SK-N-SH (cell line): ENCODE measurements at regions not wholly inside any gene's neighbourhood (a gene's known extent, or its start where the extent isn't known, plus 50 kb on each side); places are given as distances from the start of the nearest gene placed in this dataset.

Source experiments
- CHD2 ChIP-seq: fragments of 150-350 bp; IDR thresholded peaks from 2 replicates; pipeline ENCODE4 v1.6.1; 2018; ENCODE audit warnings: low read length; ENCODE audit not compliant: partially characterized antibody
- EZH2phosphoT487 ChIP-seq: fragments of 200-600 bp; sonication (generic); IDR thresholded peaks from 2 replicates; pipeline ENCODE4 v1.6.1; 2017; ENCODE audit warnings: low read depth, mixed run types, mild to moderate bottlenecking, antibody characterized with exemption, moderate library complexity, borderline replicate concordance
- MEF2A ChIP-seq: IDR thresholded peaks from 2 replicates; pipeline ENCODE4 v1.4.0; 2012; ENCODE audit warnings: low read depth, borderline replicate concordance
- POLR2AphosphoS5 ChIP-seq: IDR thresholded peaks from 2 replicates; pipeline ENCODE4 v1.6.1; 2012; ENCODE audit warnings: low read depth, low read length
- RCOR1 ChIP-seq: fragments of 150-350 bp; IDR thresholded peaks from 2 replicates; pipeline ENCODE4 v1.6.1; 2017; ENCODE audit warnings: antibody characterized with exemption, low read length
- SIN3A ChIP-seq: IDR thresholded peaks from 2 replicates; pipeline ENCODE4 v1.6.1; 2012; ENCODE audit warnings: low read depth, mild to moderate bottlenecking, low read length, moderate library complexity, borderline replicate concordance
- TF ChIP-seq, protein P1 (sequence below): IDR thresholded peaks from 2 replicates; pipeline ENCODE4 v1.4.0; 2012; ENCODE audit warnings: low read depth, borderline replicate concordance
- TF ChIP-seq, protein P2 (sequence below): fragments of 200-600 bp; sonication (generic); IDR thresholded peaks from 2 replicates; pipeline ENCODE4 v1.6.1; 2017; ENCODE audit warnings: antibody characterized with exemption, mild to moderate bottlenecking, moderate library complexity
- TF ChIP-seq, protein P3 (sequence below): IDR thresholded peaks from 2 replicates; pipeline ENCODE4 v1.6.1; 2012; ENCODE audit warnings: mild to moderate bottlenecking, low read depth, low read length, moderate library complexity

GRCh38 chr5:5658889-5659465 is 236.5 kb downstream of the ICE1 start:
- TF ChIP-seq, protein P1, sequence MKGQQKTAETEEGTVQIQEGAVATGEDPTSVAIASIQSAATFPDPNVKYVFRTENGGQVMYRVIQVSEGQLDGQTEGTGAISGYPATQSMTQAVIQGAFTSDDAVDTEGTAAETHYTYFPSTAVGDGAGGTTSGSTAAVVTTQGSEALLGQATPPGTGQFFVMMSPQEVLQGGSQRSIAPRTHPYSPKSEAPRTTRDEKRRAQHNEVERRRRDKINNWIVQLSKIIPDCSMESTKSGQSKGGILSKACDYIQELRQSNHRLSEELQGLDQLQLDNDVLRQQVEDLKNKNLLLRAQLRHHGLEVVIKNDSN = no peak
- TF ChIP-seq MEF2A = no peak
- no peak for TF ChIP-seq CHD2
- no peak for TF ChIP-seq SIN3A
- TF ChIP-seq, protein P2, sequence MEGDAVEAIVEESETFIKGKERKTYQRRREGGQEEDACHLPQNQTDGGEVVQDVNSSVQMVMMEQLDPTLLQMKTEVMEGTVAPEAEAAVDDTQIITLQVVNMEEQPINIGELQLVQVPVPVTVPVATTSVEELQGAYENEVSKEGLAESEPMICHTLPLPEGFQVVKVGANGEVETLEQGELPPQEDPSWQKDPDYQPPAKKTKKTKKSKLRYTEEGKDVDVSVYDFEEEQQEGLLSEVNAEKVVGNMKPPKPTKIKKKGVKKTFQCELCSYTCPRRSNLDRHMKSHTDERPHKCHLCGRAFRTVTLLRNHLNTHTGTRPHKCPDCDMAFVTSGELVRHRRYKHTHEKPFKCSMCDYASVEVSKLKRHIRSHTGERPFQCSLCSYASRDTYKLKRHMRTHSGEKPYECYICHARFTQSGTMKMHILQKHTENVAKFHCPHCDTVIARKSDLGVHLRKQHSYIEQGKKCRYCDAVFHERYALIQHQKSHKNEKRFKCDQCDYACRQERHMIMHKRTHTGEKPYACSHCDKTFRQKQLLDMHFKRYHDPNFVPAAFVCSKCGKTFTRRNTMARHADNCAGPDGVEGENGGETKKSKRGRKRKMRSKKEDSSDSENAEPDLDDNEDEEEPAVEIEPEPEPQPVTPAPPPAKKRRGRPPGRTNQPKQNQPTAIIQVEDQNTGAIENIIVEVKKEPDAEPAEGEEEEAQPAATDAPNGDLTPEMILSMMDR = no peak
- TF ChIP-seq RCOR1 = no peak
- TF ChIP-seq EZH2phosphoT487 = no peak
- no peak for TF ChIP-seq POLR2AphosphoS5
- TF ChIP-seq, protein P3, sequence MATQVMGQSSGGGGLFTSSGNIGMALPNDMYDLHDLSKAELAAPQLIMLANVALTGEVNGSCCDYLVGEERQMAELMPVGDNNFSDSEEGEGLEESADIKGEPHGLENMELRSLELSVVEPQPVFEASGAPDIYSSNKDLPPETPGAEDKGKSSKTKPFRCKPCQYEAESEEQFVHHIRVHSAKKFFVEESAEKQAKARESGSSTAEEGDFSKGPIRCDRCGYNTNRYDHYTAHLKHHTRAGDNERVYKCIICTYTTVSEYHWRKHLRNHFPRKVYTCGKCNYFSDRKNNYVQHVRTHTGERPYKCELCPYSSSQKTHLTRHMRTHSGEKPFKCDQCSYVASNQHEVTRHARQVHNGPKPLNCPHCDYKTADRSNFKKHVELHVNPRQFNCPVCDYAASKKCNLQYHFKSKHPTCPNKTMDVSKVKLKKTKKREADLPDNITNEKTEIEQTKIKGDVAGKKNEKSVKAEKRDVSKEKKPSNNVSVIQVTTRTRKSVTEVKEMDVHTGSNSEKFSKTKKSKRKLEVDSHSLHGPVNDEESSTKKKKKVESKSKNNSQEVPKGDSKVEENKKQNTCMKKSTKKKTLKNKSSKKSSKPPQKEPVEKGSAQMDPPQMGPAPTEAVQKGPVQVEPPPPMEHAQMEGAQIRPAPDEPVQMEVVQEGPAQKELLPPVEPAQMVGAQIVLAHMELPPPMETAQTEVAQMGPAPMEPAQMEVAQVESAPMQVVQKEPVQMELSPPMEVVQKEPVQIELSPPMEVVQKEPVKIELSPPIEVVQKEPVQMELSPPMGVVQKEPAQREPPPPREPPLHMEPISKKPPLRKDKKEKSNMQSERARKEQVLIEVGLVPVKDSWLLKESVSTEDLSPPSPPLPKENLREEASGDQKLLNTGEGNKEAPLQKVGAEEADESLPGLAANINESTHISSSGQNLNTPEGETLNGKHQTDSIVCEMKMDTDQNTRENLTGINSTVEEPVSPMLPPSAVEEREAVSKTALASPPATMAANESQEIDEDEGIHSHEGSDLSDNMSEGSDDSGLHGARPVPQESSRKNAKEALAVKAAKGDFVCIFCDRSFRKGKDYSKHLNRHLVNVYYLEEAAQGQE = no peak
